SK-N-SH (cell line): ENCODE measurements at regions not wholly inside any gene's neighbourhood (a gene's known extent, or its start where the extent isn't known, plus 50 kb on each side); places are given as distances from the start of the nearest gene placed in this dataset.

Experiments
- CTCF ChIA-PET: fragments of 300-600, 350-600 bp; formaldehyde crosslinking; extraction: SDS; loops from one replicate; lab custom pipeline; 2021; lab: Yijun Ruan, JAX
- POLR2A ChIA-PET: fragments of 350-600 bp; sonication (Branson Sonifier 250); formaldehyde crosslinking; extraction: SDS; loops from one replicate; lab custom pipeline; 2020; ENCODE audit warnings: antibody characterized with exemption, inconsistent platforms; lab: Yijun Ruan, JAX
- DNase-seq: peaks from one replicate; pipeline ENCODE4 v3.0.0; 2012
- H2AFZ ChIP-seq: fragments of 200-600 bp; sonication (generic); 2 replicates; pipeline ENCODE4 v1.8.1; 2016; ENCODE audit warnings: antibody characterized with exemption, mild to moderate bottlenecking, low read depth
- H3F3A ChIP-seq: fragments of 200-600 bp; sonication (generic); replicated peaks from 2 replicates; pipeline ENCODE3; 2016; ENCODE audit warnings: antibody characterized with exemption, mild to moderate bottlenecking; ENCODE audit not compliant: insufficient read depth
- H3K27ac ChIP-seq, 2 experiments: fragments of 200-500 bp in 1 of 2; fragments of 200-600 bp in 1 of 2; sonication (Bioruptor generic) in 1 of 2; sonication (generic), shearing (Covaris generic) in 1 of 2; 2 replicates each; pipeline versions ENCODE4 v1.5.1 to v1.6.1; 2014 to 2016; ENCODE audit warnings: low read depth in 2 of 2, inconsistent platforms in 1 of 2, low read length in 1 of 2, mild to moderate bottlenecking in 1 of 2, mixed read lengths in 1 of 2
- H3K27me3 ChIP-seq: fragments of 200-600 bp; sonication (generic), shearing (Covaris generic); 2 replicates; pipeline ENCODE4 v1.6.1; 2016; ENCODE audit warnings: mixed run types; ENCODE audit not compliant: insufficient read depth
- H3K36me3 ChIP-seq, 2 experiments: fragments of 200-500 bp in 1 of 2; fragments of 200-600 bp in 1 of 2; sonication (Bioruptor generic) in 1 of 2; sonication (generic) in 1 of 2; replicated peaks in 1 of 2; 2 replicates each; pipeline versions ENCODE3 to v1.5.1; 2014 to 2016; ENCODE audit warnings: low read length in 1 of 2, mild to moderate bottlenecking in 1 of 2; ENCODE audit not compliant: insufficient read depth in 2 of 2, control insufficient read depth in 1 of 2
- H3K4me1 ChIP-seq, 2 experiments: fragments of 200-500 bp in 1 of 2; fragments of 200-600 bp in 1 of 2; sonication (Bioruptor generic) in 1 of 2; sonication (generic), shearing (Covaris generic) in 1 of 2; 2 replicates each; pipeline versions ENCODE4 v1.5.1 to v1.6.1; 2014 to 2016; ENCODE audit warnings: low read depth in 1 of 2, low read length in 1 of 2, mixed run types in 1 of 2; ENCODE audit not compliant: insufficient read depth in 2 of 2, control insufficient read depth in 1 of 2
- H3K4me2 ChIP-seq: fragments of 200-600 bp; sonication (generic), shearing (Covaris generic); 2 replicates; pipeline ENCODE4 v1.6.1; 2017; ENCODE audit warnings: mixed run types
- H3K4me3 ChIP-seq, 2 experiments: fragments of 200-500 bp in 1 of 2; fragments of 200-600 bp in 1 of 2; sonication (Bioruptor generic) in 1 of 2; sonication (generic), shearing (Covaris generic) in 1 of 2; 2 replicates each; pipeline versions ENCODE4 v1.5.1 to v1.8.1; 2014 to 2016; ENCODE audit warnings: low read depth in 2 of 2, inconsistent platforms in 1 of 2, low read length in 1 of 2, mild to moderate bottlenecking in 1 of 2, mixed read lengths in 1 of 2, moderate library complexity in 1 of 2
- H3K79me2 ChIP-seq: fragments of 200-600 bp; sonication (generic); 2 replicates; pipeline ENCODE4 v1.8.1; 2017; ENCODE audit warnings: mild to moderate bottlenecking; ENCODE audit not compliant: insufficient read depth
- H3K9ac ChIP-seq: fragments of 200-600 bp; sonication (generic); 2 replicates; pipeline ENCODE4 v1.6.1; 2017; ENCODE audit warnings: mixed run types
- H3K9me2 ChIP-seq: fragments of 200-600 bp; sonication (generic); 2 replicates; pipeline ENCODE4 v1.6.1; 2017; ENCODE audit warnings: mixed run types
- H3K9me3 ChIP-seq: fragments of 200-600 bp; sonication (generic); 2 replicates; pipeline ENCODE4 v1.6.1; 2017; ENCODE audit warnings: mixed run types, mild to moderate bottlenecking, moderate library complexity
- H4K20me1 ChIP-seq: fragments of 200-600 bp; sonication (generic); 2 replicates; pipeline ENCODE4 v1.6.1; 2017; ENCODE audit warnings: mild to moderate bottlenecking, mixed run types; ENCODE audit not compliant: insufficient read depth
- CTCF ChIP-seq: fragments of 200-600 bp; sonication (generic); IDR thresholded peaks from 2 replicates; pipeline ENCODE4 v1.6.1; 2017; ENCODE audit warnings: antibody characterized with exemption, mild to moderate bottlenecking, moderate library complexity
- ELF1 ChIP-seq: IDR thresholded peaks from 2 replicates; pipeline ENCODE4 v1.4.0; 2012
- EP300 ChIP-seq, 2 experiments: IDR thresholded peaks; 2 replicates each; pipeline versions ENCODE4 v1.4.0 to v1.6.1; 2012; ENCODE audit warnings: borderline replicate concordance in 1 of 2, low read depth in 1 of 2, low read length in 1 of 2
- EZH2phosphoT487 ChIP-seq: fragments of 200-600 bp; sonication (generic); IDR thresholded peaks from 2 replicates; pipeline ENCODE4 v1.6.1; 2017; ENCODE audit warnings: low read depth, mixed run types, mild to moderate bottlenecking, antibody characterized with exemption, moderate library complexity, borderline replicate concordance
- FOSL2 ChIP-seq: IDR thresholded peaks from 2 replicates; pipeline ENCODE4 v1.4.0; 2012; ENCODE audit warnings: low read depth, mild to moderate bottlenecking, moderate library complexity, borderline replicate concordance
- FOXJ3 ChIP-seq: sonication (generic); formaldehyde crosslinking; IDR thresholded peaks from 2 replicates; pipeline ENCODE4 v1.5.1; 2020; ENCODE audit warnings: mild to moderate bottlenecking, missing genetic modification reagents
- FOXM1 ChIP-seq: IDR thresholded peaks from 2 replicates; pipeline ENCODE4 v1.4.0; 2012; ENCODE audit warnings: low read depth, mild to moderate bottlenecking
- MEF2A ChIP-seq: IDR thresholded peaks from 2 replicates; pipeline ENCODE4 v1.4.0; 2012; ENCODE audit warnings: low read depth, borderline replicate concordance
- MXI1 ChIP-seq: IDR thresholded peaks from 2 replicates; pipeline ENCODE4 v1.6.1; 2012; ENCODE audit warnings: mild to moderate bottlenecking, low read depth, low read length, improper control_type of control experiment
- NRF1 ChIP-seq: IDR thresholded peaks from 2 replicates; pipeline ENCODE4 v1.6.1; 2012; ENCODE audit warnings: low read depth, mild to moderate bottlenecking, low read length
- POLR2AphosphoS5 ChIP-seq: IDR thresholded peaks from 2 replicates; pipeline ENCODE4 v1.6.1; 2012; ENCODE audit warnings: low read depth, low read length
- RAD21 ChIP-seq: IDR thresholded peaks from 2 replicates; pipeline ENCODE4 v1.6.1; 2012; ENCODE audit warnings: mild to moderate bottlenecking, low read length
- REST ChIP-seq: IDR thresholded peaks from 2 replicates; pipeline ENCODE4 v1.6.1; 2012; ENCODE audit warnings: mild to moderate bottlenecking, low read depth, low read length, moderate library complexity
- RFX5 ChIP-seq: IDR thresholded peaks from 2 replicates; pipeline ENCODE4 v1.6.1; 2012; ENCODE audit warnings: mild to moderate bottlenecking, improper control_type of control experiment, low read length
- SIN3A ChIP-seq: IDR thresholded peaks from 2 replicates; pipeline ENCODE4 v1.6.1; 2012; ENCODE audit warnings: low read depth, mild to moderate bottlenecking, low read length, moderate library complexity, borderline replicate concordance
- SMC3 ChIP-seq: IDR thresholded peaks from 2 replicates; pipeline ENCODE4 v1.6.1; 2012; ENCODE audit warnings: low read depth, low read length, improper control_type of control experiment
- TEAD4 ChIP-seq: IDR thresholded peaks from 2 replicates; pipeline ENCODE4 v1.4.0; 2012; ENCODE audit warnings: mild to moderate bottlenecking, borderline replicate concordance; ENCODE audit not compliant: insufficient read depth
- WGBS: methylation state at CpG from one replicate; pipeline ENCODE4 v1.1.6; 2017; ENCODE audit warnings: low lambda C conversion rate; 5-methylcytosine and 5-hydroxymethylcytosine counted together
- TF ChIP-seq, protein P1 (sequence below): IDR thresholded peaks from 2 replicates; pipeline ENCODE4; 2012
- TF ChIP-seq, protein P2 (sequence below): IDR thresholded peaks from 2 replicates; pipeline ENCODE4 v1.4.0; 2012; ENCODE audit warnings: low read depth, borderline replicate concordance

- no peaks in the 10 kb centered on the region for H3F3A ChIP-seq
- no peak overlapping the region for H3K9ac ChIP-seq
- H3K79me2 ChIP-seq, result no peaks in the 10 kb centered on the region
- H3K9me2 ChIP-seq, result no peaks in the 10 kb centered on the region
- no peaks in the 10 kb centered on the region; a peak in 1 of 4 replicates for H3K4me1 ChIP-seq
- no peak for DNase-seq
- TF ChIP-seq FOXM1 (no peak), MEF2A (no peak), TEAD4 (no peak), RAD21 (no peak), MXI1 (no peak)
- no peak overlapping the region for H3K4me3 ChIP-seq
- ChIA-PET POLR2A (no interaction called here), CTCF (interaction anchor here (1.2 to 1.3 kb wide), 3 partner anchors 12 to 186 kb away, joined by 3 to 5 read pairs (median 4); no protein-coding TSS in a partner anchor)
- H3K4me2 ChIP-seq, result no peak overlapping the region
- WGBS, result 27% methylated on average over 13 of the region's 13 CpGs
- H4K20me1 ChIP-seq, result no peaks in the 10 kb centered on the region
- no peaks in the 10 kb centered on the region; the same call in 1 of the 2 replicates for H3K27me3 ChIP-seq
- no peaks in the 10 kb centered on the region for H3K36me3 ChIP-seq
- no peak overlapping the region for H2AFZ ChIP-seq
- H3K27ac ChIP-seq, result no peak overlapping the region
- H3K9me3 ChIP-seq, result no peaks in the 10 kb centered on the region
These were observed 152.1 kb downstream of the PMP22 start for GRCh38 chr17:15112846-15113617.

- Histone ChIP-seq H4K20me1 (no peaks in the 10 kb centered on the region), H3K27ac (no peak overlapping the region), H3K9me2 (no peaks in the 10 kb centered on the region), H3K4me1 (no peaks in the 10 kb centered on the region; a peak in 1 of 4 replicates), H3K36me3 (no peaks in the 10 kb centered on the region), H2AFZ (no peak overlapping the region), H3F3A (no peaks in the 10 kb centered on the region), H3K4me2 (no peak overlapping the region), H3K27me3 (no peaks in the 10 kb centered on the region; the same call in 1 of the 2 replicates), H3K4me3 (no peak overlapping the region), H3K9ac (no peak overlapping the region), H3K9me3 (no peaks in the 10 kb centered on the region), H3K79me2 (no peaks in the 10 kb centered on the region)
- POLR2A ChIA-PET, result no interaction called here
- DNase-seq, result no peak
- CTCF ChIA-PET, result no interaction called here
- 38% methylated on average over 3 of the region's 3 CpGs for WGBS
- no peak for TF ChIP-seq EZH2phosphoT487
- no peak for TF ChIP-seq NRF1
- TF ChIP-seq, protein P1, sequence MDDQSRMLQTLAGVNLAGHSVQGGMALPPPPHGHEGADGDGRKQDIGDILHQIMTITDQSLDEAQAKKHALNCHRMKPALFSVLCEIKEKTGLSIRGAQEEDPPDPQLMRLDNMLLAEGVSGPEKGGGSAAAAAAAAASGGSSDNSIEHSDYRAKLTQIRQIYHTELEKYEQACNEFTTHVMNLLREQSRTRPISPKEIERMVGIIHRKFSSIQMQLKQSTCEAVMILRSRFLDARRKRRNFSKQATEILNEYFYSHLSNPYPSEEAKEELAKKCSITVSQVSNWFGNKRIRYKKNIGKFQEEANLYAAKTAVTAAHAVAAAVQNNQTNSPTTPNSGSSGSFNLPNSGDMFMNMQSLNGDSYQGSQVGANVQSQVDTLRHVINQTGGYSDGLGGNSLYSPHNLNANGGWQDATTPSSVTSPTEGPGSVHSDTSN, result no peak
- no peak for TF ChIP-seq SIN3A
- TF ChIP-seq POLR2AphosphoS5, result no peak
- no peak for TF ChIP-seq RFX5
- TF ChIP-seq ELF1, result no peak
- TF ChIP-seq FOSL2, result no peak
- TF ChIP-seq, protein P2, sequence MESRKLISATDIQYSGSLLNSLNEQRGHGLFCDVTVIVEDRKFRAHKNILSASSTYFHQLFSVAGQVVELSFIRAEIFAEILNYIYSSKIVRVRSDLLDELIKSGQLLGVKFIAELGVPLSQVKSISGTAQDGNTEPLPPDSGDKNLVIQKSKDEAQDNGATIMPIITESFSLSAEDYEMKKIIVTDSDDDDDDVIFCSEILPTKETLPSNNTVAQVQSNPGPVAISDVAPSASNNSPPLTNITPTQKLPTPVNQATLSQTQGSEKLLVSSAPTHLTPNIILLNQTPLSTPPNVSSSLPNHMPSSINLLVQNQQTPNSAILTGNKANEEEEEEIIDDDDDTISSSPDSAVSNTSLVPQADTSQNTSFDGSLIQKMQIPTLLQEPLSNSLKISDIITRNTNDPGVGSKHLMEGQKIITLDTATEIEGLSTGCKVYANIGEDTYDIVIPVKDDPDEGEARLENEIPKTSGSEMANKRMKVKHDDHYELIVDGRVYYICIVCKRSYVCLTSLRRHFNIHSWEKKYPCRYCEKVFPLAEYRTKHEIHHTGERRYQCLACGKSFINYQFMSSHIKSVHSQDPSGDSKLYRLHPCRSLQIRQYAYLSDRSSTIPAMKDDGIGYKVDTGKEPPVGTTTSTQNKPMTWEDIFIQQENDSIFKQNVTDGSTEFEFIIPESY, result no peak
- no peak for TF ChIP-seq CTCF
- no peak for TF ChIP-seq REST
- TF ChIP-seq FOXJ3 (CRISPR knock-in tag), result no peak
- no peak for TF ChIP-seq TEAD4
- no peak for TF ChIP-seq FOXM1
- no peak for TF ChIP-seq SMC3
- no peak for TF ChIP-seq EP300 (IDR thresholded peaks at IDR 0.05; ENCODE audit: borderline replicate concordance in 1 of 2, low read depth in 1 of 2, low read length in 1 of 2)
These were observed 155.5 kb downstream of the PMP22 start for GRCh38 chr17:15109608-15110007.
